NCI-H2029 (cell line): ENCODE measurements at regions not wholly inside any gene's neighbourhood (a gene's known extent, or its start where the extent isn't known, plus 50 kb on each side); places are given as distances from the start of the nearest gene placed in this dataset.

Experiments
- DNase-seq: peaks from one replicate; lab custom pipeline; 2025; lab: John Stamatoyannopoulos, UW

DNA sequence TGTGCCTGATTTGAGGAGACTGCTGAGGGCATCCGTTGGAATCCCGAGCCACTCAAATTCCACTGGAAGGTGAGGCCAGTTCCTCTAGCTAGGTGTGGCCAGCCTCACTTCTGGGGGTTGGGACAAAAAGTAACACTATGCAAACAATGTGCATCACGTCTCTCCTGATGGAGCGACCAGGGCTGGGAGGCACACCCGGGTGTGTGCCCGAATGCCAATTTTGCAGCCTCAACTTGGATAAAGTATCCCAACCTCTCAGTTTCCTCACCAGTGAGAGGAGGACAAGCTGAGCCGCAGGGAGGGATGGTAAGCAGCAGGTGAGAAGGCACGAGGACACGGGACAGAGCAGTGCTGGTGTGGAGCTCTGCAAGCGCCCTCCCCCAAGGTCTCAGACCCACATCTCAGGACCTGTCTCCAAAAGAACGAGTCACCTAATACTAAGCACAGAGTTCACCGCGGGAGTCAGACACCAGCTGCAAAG is 218.3 kb downstream of the HAUS1 start:
- no peak for DNase-seq

DNA sequence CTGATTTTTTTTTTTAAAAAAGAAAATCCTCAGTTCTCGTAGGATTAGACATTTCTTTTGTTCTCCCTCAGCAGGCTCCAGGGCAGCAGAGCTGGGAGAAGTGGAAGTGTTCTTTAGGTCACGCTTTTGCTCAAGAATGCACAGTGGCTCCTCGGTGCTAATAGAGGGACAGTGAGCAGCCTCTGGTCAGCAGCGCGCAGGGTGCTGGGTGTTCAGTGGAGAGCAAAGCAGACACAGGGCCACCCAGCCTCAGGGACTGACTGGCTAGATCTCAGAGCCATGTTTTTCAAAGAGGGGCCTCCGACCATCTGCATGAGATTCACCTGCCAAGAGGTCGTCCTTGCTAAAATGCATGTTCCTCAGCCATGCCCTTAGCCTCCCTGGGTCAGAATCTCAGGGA is 218.8 kb downstream of the HAUS1 start:
- DNase-seq: no peak

DNA sequence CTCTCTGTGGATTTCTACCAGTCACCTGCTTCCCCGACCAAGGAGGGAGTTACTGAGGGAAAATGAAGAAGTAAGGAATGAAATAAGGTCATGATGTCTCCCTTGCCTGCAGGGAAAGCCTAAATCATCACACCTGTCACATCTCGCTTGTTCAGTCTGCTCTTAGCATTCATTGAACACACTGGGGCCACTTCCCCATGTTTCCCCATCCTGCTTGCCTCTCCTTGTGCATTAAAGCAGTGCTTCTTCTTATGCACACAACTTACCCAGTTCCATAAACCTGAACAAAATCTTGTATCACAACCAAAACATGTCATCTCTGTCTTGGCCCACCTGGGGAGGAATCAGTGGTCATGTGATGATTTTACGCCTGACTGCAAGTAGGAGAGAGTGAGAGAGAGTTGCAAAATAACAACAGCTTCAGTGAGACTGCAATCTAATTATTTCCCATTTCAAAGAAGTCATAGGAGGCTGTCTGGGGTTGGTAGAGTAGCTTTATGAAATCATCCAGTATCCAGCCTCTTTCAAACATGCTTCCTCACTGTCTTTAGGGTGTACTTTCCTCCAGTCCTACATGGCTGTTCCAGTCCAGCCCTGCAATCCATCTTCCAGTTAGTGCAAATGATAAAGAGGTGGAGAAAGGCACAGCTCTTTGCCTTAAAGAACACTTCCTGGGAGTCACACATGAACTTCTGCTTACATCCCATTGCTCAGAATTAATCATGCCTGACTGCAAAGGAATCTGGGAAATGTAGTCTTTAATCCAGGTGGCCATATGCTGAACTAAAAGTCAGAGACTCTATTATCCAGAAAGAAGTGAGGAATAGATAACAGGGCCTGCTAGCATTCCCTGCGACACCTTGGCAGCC is 220.1 kb downstream of the HAUS1 start:
- DNase-seq: no peak

DNA sequence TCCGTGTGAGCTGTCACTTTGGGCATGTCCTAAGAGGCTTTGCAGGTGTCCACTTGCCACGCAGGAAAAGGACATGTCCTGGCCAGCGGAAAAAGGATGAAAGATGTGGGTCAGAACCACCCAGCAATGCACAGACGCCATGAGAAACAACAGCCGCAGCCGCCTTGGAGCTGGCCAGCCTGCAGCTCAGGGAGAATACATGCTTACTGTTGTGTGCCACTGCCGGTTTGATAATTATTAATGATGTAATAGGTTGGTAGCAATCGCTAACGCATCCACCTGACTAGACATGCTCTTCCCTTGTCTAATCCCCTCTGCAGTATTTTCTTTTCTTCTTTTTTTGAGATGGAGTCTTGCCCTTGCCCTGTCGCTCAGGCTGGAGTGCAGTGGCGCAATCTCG is 221.7 kb downstream of the HAUS1 start:
- no peak for DNase-seq

DNA sequence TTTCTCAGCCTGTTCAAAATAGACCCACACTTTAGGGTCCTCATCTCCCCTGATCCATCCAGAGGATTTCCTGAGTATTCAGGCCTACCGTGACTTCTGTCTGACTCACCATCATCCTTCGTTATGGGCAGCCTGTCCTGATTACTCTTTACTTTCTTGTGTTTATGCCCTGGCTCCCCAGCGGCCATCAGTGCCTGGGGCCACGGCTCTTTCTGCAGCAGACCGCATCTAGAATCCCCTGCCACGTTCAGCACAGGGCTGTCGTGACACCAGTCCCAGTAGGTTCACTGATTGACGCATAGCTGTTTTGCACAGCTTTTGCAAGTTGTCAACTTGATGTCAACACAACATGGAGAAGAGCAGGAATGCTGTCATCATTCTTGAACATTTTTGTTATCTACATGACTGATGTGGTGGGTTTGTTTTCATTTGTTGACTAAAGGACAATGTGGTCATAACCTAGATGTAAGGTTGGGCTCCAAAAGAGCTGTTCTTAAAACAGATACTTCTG is 225.6 kb downstream of the HAUS1 start:
- DNase-seq: no peak

DNA sequence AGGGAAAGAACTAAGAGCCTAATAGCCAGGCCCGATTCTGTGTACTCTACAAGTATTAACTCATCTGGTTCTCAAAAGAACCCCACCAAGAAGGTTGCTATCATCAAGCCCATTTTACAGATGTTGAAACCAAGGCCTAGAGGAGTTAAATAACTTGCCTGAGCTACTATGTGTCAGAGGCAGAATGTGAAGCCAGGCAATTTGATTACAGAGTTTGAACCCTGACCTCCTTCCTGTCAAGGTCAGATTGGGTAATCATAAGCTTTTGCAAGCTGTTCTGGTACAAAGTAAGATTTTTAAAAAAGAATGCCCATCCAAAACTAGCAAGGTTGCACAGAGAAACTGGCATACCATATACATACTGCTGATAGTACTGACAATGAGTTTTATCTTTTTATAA is 227.1 kb downstream of the HAUS1 start:
- no peak for DNase-seq

DNA sequence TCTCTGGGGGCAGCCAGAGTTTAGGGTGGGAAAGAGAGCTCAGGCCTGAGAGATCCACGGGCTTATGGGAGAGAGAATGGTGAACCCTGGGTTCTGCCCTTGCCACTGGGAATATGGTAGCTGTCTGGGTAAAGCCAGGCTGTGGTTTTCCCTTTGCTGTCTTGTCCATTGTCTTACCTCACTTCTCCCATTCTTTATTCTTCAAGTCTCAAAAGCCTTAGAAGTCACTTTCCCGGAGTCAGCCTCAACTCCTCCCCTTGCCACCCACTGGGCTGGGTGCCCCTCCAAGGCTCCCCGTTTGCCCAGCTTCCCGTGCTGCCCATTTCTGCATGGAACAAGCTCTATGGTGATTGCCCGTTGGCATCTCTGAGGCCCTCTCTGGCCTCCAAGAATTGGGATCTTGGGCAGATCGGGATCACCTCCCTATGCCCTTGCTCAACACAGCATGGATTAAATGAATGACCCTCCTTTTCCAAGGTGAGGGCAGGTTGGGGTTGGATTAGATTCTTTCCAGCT is 228.2 kb downstream of the HAUS1 start:
- no peak for DNase-seq

DNA sequence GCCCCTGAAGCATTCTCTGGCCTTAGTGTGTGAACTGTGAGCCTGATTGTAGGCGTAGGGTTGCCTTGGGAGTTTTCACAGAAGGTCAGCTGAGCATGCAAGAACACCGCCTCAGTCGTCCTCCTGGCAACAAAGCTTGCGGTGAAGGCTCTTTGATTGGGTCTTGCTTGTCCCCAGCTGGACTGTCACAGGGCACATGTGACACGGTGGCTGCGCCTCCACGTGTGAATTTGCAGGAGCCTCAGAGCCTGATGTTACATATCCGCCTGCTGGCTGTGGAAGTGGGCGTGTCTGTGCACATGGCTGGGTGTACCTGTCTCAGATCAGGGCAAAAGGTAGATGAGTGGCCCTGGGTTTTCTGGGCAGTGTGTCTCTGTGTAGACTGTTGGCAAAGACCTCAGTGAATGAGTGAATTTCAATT is 228.7 kb downstream of the HAUS1 start:
- DNase-seq: no peak

DNA sequence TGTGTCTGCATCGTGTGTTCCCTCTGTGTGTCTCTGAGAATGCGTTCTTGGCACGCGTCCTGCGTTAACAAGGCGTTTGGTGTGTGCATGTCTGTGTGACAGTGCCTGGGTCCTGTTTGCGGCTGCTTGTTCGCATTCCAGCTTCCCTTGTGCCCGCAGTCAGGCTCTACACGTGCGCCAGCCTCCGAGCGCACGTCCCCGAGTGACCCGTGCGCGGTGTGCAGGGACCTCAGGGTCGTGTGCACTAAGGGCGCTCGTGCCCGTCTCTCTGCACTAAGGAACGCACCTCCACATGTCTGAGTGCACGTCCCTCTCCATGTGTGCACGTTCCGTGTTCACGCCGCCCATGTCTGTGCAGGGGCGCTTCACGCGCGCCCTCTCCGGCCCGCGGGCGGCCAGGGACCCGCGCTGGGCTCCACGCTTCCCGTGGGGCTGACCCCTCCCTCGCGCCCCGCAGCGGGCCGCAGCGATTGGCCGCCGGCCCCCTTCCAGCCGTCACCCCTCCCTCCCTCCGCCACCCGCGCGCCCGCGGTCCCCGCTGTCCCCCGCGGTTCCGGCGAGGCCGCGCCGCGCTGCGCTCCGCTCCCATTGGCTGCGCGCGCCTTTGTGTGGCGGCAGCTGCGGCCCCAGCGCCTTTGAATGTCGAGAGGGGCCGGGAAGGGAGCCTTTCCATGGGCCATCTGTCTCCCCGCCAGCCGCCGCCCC is 229.4 kb downstream of the HAUS1 start:
- peak; percentile 68 for DNase-seq

DNA sequence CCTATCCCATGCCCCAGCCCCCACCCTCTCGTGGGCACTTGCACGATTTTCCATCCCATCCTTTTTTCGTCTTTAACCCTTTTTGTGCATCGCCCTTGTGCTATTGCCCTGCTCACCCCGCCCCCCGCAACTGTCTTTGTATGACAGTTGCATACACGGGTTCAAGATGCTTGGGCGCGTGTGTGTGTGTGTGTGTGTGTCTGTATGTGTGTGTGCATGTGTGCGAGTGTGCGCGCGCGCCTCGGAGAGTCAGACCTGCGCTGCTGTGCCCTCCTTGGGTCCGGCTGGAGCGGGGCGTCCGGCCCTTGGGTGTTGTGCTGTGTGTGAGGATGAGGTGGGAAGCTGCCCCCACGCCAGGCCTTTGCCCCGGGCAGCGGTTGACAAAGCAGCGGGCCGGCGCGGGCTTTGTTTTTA is 230.7 kb downstream of the HAUS1 start:
- no peak for DNase-seq

DNA sequence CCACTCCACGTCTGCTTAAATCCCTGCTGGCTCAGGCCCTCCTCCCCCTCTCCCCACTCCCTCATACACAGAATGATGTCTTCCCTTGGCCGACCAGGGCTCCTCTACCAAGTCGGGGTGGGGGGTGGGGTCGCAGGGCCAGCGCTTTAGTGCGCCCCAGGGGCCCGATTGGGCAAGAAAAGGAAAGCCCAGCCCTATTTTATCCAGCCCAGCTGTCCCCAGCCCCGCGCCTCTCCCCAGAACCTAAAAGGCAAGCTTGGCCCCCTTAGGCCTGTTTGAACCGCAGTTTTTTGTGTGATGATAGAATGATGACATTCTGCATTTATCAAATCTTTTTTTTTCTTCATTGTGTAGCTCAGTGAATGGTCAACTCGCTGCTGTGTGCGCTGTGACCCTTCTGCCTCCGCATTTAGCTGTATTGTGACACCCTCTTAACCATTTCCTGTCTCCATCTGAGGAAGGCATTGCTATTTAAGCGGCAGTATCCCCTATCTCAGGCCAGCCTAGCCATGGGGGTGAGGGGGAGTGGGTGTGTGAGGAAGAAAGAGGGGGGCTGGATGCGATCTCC is 231.4 kb downstream of the HAUS1 start:
- no peak for DNase-seq

DNA sequence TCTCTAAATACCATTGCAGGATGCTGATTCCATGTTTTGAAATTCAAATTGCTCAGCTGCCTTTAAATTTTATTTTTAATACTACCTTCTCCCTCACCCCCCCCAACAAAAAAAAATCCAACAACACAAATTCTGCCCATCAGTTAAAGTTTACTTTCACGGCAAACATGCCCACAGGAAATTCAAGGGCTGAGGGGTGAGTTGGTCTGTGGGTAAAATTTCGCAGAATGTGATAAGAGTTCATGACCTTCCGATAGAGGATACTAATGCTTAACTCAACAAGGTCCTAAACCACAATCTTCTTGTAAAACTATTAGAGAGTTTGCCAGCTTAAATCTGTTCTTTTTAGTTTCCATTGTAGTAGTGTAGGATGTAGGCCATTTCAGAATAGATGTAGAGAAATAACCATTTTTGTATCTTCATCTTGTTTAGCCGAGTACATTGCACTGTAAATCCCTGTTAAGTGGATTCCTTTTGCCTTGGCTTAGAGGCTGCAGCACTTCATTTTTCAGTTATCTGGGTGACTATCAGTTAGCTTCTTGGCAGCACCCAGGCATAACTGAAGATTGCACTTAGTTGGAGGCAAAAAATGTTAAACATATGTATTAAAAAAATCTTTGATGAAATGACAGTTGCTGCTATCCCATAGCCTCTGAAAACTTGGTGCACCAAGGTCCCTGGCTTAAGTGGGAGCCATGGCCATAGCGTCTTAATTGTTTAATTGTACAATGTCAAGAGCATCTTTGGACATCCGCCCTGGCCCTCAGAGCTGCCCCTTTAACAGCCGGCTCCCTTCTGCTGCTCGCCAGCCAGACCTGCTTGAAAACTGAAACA is 232.3 kb downstream of the HAUS1 start:
- no peak for DNase-seq

DNA sequence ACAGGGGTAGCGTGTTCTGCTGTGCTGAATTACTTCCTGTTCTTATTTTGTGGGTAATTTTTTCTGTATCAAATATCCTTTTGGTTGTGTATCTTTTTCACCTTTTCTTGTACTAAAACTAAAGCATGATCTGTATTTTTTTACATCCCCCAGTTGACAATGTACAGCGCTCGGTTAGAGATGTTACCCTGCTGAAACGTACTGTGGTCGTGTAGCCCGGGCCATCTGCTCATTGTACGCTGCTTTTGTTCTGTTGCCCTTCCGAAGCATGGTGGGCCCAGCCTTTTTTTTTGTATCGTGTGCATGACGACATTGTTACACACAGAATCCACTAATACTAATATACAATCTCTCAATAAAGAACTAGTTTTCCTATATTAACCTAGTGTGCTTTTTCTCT is 233.1 kb downstream of the HAUS1 start:
- DNase-seq: no peak

DNA sequence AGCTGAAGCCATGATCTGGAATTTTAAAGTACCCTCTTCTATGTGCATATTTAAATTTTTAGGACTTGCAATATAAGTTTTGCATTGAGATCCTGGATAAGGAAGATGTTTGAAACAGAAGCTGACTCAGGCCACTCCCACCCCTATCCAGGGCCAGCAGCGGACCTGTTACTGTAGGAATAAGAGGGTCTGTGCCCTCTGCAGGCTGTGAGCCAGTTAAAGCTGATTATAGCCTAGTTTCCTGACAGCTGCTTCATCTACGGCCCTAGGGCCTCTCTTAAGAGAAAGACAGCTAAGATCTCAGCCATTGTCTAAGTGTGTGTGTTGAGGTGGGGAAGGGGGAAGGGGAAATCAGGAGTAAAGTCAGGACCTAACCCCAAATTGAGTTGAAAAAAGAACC is 234.0 kb downstream of the HAUS1 start:
- no peak for DNase-seq

DNA sequence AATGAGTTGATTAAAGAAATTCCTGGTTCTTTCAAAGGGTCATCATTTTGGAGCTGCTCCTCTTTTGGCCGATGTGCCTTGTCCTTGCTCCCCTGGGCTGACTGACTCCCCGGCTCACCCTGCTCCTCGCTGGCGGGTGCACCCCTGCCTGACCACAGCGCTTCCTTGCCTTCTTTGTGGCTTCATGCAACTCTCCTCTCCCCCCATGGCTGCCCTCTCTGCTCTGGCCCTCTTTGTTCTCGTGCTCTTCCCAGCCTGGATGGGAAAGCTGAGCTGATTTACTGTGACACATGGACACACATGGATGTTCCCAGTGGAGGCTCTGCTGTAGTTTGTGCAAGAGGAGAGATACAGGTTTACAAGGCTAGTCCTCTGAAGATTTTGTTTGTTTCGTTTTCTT is 234.6 kb downstream of the HAUS1 start:
- DNase-seq: no peak

DNA sequence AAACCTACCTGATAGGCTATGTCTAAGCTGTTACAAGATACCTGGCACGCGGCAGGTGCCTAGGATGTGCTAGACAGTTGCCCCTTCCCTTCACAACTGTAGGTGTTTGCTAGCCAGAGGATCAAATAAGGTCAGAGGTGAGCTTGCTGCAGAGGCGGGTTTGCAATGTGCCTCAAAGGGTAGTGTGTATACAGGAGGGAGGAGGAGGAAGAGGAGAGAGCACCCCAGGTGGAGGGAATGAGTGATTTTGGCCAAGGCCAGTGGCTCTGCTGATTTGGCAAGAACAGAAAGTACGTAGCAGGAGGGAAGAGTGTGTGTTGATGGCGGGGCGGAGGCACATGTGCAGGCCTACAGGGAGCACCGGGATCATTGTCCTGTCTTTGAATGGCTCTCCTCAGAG is 236.5 kb downstream of the HAUS1 start:
- DNase-seq: no peak

DNA sequence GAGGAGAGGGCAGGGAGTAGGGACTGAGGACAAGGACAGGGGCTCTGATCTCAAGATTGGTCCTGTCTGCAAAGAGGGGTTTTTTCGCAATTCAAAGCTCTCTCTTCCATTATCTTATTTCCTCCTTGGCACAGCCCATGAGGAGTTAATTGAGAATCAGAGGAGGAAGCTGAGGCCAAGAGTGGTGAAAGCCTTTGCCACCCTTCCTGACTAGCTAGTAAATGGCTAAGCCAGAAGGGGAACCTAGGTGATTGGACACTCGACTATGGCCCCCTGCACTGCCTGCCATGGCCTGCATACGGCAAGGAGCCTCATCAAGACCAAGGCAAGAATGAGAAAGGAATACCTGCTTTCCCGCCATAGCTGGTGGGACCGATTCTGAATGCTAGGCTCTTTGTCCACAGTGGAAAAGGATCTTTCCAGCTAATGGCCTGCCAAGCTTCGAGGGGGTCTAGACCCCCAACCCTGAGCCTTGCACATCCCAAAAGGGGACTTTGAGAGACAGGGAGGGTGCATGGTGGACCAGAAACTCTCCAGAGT is 237.9 kb downstream of the HAUS1 start:
- DNase-seq: no peak

DNA sequence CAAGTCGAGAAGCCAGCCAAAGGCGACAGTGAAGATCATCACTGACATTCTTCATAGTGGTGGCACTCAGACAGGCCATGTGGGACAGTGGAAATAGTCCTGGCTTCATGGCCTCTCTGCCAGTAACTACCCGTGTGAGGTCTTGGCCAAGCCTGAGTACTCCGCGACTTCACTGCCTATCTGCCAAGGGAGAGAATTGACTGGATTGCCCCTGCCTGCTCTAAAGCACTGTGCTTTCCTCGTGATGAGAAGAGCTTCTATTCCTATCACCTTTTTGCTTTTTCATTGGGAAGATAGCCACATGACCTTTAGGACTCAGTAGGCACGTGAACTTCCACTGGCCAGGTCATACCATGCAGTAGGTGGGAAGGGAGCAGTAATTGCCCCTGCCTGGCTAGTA is 239.3 kb downstream of the HAUS1 start:
- DNase-seq: no peak

DNA sequence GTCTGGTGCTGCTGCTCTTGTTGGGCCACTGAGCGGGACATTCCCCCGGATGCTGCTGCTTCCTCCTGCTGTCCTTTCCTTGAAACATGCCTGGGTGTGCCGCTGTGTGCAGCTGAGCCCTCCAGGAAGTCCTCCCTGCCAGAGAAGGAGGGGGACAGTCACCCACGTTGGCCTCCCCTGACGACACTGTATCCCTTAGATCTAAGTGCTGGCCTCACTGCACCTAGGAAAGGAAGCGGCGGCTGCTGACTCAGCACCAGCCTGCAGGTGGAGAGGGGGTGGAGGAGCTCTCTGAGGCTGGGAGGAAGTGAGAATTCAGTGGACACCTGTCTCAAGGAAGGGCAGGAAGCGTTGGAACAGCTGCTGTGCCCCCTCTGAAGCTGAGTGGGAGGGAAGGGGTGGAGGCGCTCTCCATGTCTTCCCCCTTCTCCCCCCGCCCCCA is 239.8 kb downstream of the HAUS1 start:
- peak; percentile 78 for DNase-seq

DNA sequence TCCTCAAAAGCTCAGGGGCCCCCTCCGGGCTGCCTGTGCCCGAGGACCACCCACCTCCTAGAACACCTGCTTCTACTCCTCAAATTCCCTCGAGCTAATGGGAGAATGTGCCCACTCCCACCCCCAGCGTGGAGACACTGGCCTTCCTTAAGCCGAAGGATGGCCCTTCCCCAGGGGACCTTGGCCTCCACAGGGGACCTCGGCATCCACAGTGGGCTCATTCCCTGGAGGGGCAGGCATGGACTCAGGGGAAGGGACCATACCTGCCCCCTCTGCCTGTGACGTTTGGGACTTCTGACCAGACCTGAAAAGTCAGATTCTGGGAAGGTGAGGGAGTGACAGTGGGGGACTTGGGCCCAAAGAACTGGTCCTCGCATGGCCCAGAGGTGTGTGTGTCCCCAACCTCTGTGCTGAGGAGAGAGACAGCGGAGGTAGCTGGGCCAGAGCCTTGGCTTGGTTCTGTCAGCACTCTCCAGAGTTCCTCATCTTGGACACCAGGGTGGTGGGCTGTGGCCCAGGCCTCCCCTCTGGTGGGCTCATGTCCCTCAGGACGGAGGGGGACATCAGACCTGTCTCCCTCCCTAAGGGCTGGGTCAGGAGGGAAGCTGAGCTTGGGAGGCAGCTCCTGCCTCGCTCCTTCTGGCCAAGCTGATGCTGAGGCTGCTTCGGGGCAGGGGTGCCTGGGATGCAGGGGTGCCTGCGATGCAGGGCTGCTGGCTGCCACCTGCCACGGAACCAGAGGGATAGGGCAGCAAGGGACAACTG is 240.4 kb downstream of the HAUS1 start:
- DNase-seq: no peak

DNA sequence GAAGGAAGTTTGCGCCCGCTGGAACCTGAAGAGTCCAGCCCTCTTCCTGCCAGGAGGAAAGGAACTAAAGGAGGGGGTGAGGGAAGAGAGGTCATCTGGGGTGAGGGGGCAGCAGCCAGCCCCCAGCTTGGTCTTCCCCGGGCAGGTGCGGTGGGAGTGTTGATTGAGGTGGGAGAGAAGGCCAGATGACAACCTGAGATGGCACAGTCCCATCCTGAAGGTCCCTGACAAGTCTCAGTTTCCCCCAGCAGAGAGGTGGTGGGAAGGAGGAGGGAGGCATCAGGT is 240.9 kb downstream of the HAUS1 start:
- DNase-seq: no peak
